Esophagus muscularis mucosa (tissue), 3 donors: ENCODE measurements at regions not wholly inside any gene's neighbourhood (a gene's known extent, or its start where the extent isn't known, plus 50 kb on each side); places are given as distances from the start of the nearest gene placed in this dataset.

Experiments
- CTCF ChIP-seq, 3 experiments: fragments of 200-600 bp in 2 of 3; fragments of 450-650 bp in 1 of 3; sonication (generic) in 2 of 3; IDR thresholded peaks; one replicate each; pipeline ENCODE4 v1.5.1; 2017 to 2019; ENCODE audit warnings: antibody characterized with exemption in 3 of 3, mild to moderate bottlenecking in 2 of 3, moderate library complexity in 1 of 3
- POLR2A ChIP-seq: fragments of 450-650 bp; IDR thresholded peaks from one replicate; pipeline ENCODE4 v1.6.1; 2017; ENCODE audit warnings: antibody characterized with exemption, moderate library complexity, mild to moderate bottlenecking, low read depth
- POLR2AphosphoS5 ChIP-seq, 2 donors: sonication (generic); formaldehyde crosslinking; IDR thresholded peaks; one replicate each; pipeline ENCODE4 v1.6.1; 2017; ENCODE audit warnings: antibody characterized with exemption in 2 of 2

- TF ChIP-seq CTCF (IDR thresholded peaks at IDR 0.05) (no peak), POLR2A (no peak), POLR2AphosphoS5 (IDR thresholded peaks at IDR 0.05) (no peak)
Observed at GRCh38 chr9:134525841-134526583, 115.6 kb upstream of the COL5A1 start.
